Naive thymus-derived CD8-positive, alpha-beta T cell (primary cell): ENCODE measurements at regions not wholly inside any gene's neighbourhood (a gene's known extent, or its start where the extent isn't known, plus 50 kb on each side); places are given as distances from the start of the nearest gene placed in this dataset.
"Not testable (repeated sequence)": the region's sequence is repeated elsewhere in the genome, so short reads cannot be mapped to it uniquely, and the experiment has no call there.

ENCODE experiments used
- ATAC-seq, 2 donors: fragments of 150-1000 bp; cut with Tn5 transposase in 1 of 2; sonication (Bioruptor Pico), chemical (Tn5 transposase) in 1 of 2; 1 replicate in 1 of 2; 2 replicates in 1 of 2; pipeline ENCODE4 v1.10.0; 2021; ENCODE audit warnings: mild to moderate bottlenecking in 2 of 2, moderate library complexity in 2 of 2
- POLR2A ChIA-PET: fragments of 350-600 bp; sonication (Branson Sonifier 250); formaldehyde crosslinking; loops from one replicate; lab custom pipeline; 2021; ENCODE audit warnings: antibody characterized with exemption; lab: Charles Lee
- DNase-seq, 10 donors: peaks; one replicate each; pipeline versions ENCODE4 v3.0.0 to v3.0.0-alpha.2; 2020 to 2022
- H3K27ac Mint-ChIP-seq, 10 donors: one replicate each; pipeline ENCODE4 v1.8.0; 2020 to 2022; ENCODE audit warnings: mild to moderate bottlenecking in 10 of 10, mixed read lengths in 10 of 10, moderate library complexity in 4 of 10, inconsistent platforms in 1 of 10
- H3K27me3 Mint-ChIP-seq, 5 donors: one replicate each; pipeline ENCODE4 v1.8.0; 2021 to 2022; ENCODE audit warnings: mixed read lengths in 5 of 5
- H3K36me3 Mint-ChIP-seq, 3 donors: one replicate each; pipeline ENCODE4 v1.8.0; 2020 to 2022; ENCODE audit warnings: mixed read lengths in 3 of 3, mild to moderate bottlenecking in 2 of 3, inconsistent platforms in 1 of 3
- H3K4me1 Mint-ChIP-seq, 4 donors: one replicate each; pipeline ENCODE4 v1.8.0; 2021 to 2022; ENCODE audit warnings: mixed read lengths in 4 of 4
- H3K4me3 Mint-ChIP-seq, 10 donors: one replicate each; pipeline ENCODE4 v1.8.0; 2020 to 2022; ENCODE audit warnings: mild to moderate bottlenecking in 10 of 10, mixed read lengths in 10 of 10, moderate library complexity in 6 of 10, inconsistent platforms in 1 of 10
- H3K9me3 Mint-ChIP-seq, 9 donors: one replicate each; pipeline ENCODE4 v1.8.0; 2020 to 2022; ENCODE audit warnings: mixed read lengths in 9 of 9, mild to moderate bottlenecking in 3 of 9, inconsistent platforms in 1 of 9, moderate library complexity in 1 of 9

- POLR2A ChIA-PET, result no interaction called here
- Mint-ChIP-seq H3K27ac (no peak overlapping the region), H3K4me3 (no peak overlapping the region), H3K36me3 (no peaks in the 10 kb centered on the region), H3K9me3 (peaks cover 0 to 5% (median 0%) of the 10 kb centered on the region in 9 donors), H3K4me1 (no peaks in the 10 kb centered on the region), H3K27me3 (no peaks in the 10 kb centered on the region)
- ATAC-seq (no peak), DNase-seq (no peak)
Measured at GRCh38 chr2:192535956-192536921, 341.5 kb upstream of the TMEFF2 start.

GRCh38 chr2:192534072-192534471 is 339.3 kb upstream of the TMEFF2 start:
- DNase-seq, result no peak
- no peak overlapping the region for H3K4me3 Mint-ChIP-seq
- H3K27me3 Mint-ChIP-seq, result no peaks in the 10 kb centered on the region
- H3K36me3 Mint-ChIP-seq, result no peaks in the 10 kb centered on the region
- POLR2A ChIA-PET, result no interaction called here
- no peak for ATAC-seq
- H3K27ac Mint-ChIP-seq, result no peak overlapping the region
- peaks cover 0 to 13% (median 4%) of the 10 kb centered on the region in 9 donors for H3K9me3 Mint-ChIP-seq
- no peaks in the 10 kb centered on the region for H3K4me1 Mint-ChIP-seq

DNA sequence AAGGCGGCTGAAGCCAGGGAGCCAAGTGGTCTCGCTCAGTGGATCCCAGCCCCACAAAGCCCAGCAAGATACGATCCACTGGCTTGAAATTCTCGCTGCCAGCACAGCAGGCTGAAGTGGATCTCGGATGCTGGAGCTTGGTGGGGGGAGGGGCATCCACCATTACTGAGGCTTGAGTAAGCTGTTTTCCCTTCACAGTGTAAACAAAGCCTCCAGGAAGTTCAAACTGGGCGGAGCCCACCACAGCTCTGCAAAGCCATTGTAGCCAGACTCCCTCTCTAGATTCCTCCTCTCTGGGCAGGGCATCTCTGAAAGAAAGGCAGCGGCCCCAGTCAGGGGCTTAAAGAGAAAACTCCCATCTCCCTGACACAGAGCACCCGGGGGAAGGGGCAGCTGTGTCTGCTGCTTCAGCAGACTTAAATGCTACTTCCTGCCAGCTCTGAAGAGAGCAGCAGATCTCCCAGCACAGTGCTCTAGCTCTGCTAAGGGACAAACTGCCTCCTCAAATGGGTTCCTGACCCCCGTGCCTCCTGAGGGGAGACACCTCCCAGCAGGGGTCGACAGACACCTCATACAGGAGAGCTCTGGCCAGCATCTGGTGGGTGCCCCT is 330.0 kb upstream of the TMEFF2 start:
- H3K27me3 Mint-ChIP-seq, POLR2A ChIA-PET: not testable (repeated sequence)

DNA sequence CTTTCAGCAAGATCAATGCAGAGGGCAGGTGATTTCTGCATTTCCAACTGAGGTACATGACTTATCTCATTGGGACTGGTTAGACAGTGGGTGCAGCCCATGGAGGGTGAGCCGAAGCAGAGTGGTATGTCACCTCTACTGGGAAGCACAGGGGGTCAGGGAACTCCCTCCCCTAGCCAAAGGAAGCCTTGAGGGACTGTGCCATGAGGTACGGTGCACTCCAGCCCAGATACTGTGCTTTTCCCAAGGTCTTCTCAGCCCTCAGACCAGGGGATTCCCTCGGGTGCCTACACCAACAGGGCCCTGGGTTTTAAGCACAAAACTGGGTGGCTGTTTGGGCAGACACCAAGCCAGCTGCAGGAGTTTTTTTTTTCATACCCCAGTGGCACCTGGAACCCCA is 329.5 kb upstream of the TMEFF2 start:
- ATAC-seq, H3K27ac Mint-ChIP-seq: not testable (repeated sequence)
- H3K9me3 Mint-ChIP-seq, result peaks cover 2 to 25% (median 11%) of the 10 kb centered on the region in 9 donors

More for the DNA sequence above, 330.0 kb upstream of the TMEFF2 start:
- DNase-seq, H3K27ac Mint-ChIP-seq, H3K36me3 Mint-ChIP-seq, ATAC-seq, H3K4me1 Mint-ChIP-seq, H3K4me3 Mint-ChIP-seq: not testable (repeated sequence)
- peaks cover 5 to 25% (median 11%) of the 10 kb centered on the region in 9 donors for H3K9me3 Mint-ChIP-seq

GRCh38 chr2:192515937-192516336 is 321.2 kb upstream of the TMEFF2 start:
- Mint-ChIP-seq H3K27ac (no peak overlapping the region), H3K4me1 (no peaks in the 10 kb centered on the region), H3K36me3 (no peaks in the 10 kb centered on the region), H3K4me3 (no peak overlapping the region), H3K9me3 (peaks cover 0 to 7% (median 0%) of the 10 kb centered on the region in 9 donors), H3K27me3 (no peaks in the 10 kb centered on the region)
- DNase-seq, result no peak
- ATAC-seq, result no peak
- POLR2A ChIA-PET, result no interaction called here

More for the DNA sequence above, 329.5 kb upstream of the TMEFF2 start:
- H3K27me3 Mint-ChIP-seq, DNase-seq, POLR2A ChIA-PET, H3K36me3 Mint-ChIP-seq, H3K4me1 Mint-ChIP-seq, H3K4me3 Mint-ChIP-seq: not testable (repeated sequence)

- H3K27me3 Mint-ChIP-seq, result no peaks in the 10 kb centered on the region
- no peak overlapping the region for H3K27ac Mint-ChIP-seq
- no peak overlapping the region for H3K4me3 Mint-ChIP-seq
- no peaks in the 10 kb centered on the region for H3K4me1 Mint-ChIP-seq
- POLR2A ChIA-PET, result no interaction called here
- no peak for DNase-seq
- no peak for ATAC-seq
- H3K36me3 Mint-ChIP-seq, result no peaks in the 10 kb centered on the region
- H3K9me3 Mint-ChIP-seq, result peaks cover 0 to 11% (median 0%) of the 10 kb centered on the region in 9 donors
Measured at GRCh38 chr2:192513575-192513974, 318.8 kb upstream of the TMEFF2 start.

DNA sequence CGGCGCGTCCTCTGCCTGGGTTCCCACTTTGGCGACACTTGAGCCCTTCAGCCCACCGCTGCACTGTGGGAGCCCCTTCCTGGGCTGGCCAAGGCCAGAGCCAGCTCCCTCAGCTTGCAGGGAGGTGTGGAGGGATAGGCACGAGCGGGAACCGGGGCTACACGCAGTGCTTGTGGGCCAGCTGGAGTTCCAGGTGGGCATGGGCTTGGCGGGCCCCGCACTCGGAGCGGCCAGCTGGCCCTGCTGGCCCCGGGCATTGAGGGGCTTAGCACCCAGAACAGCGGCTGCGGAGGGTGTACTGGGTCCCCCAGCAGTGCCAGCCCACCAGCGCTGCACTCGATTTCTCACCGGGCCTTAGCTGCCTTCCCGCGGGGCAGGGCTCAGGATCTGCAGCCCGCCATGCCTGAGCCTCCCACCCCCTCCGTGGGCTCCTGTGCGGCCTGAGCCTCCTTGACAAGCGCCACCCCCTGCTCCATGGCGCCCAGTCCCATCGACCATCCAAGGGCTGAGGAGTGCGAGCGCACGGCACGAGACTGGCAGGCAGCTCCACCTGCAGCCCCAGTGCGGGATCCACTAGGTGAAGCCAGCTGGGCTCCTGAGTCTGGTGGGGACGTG is 313.2 kb upstream of the TMEFF2 start:
- POLR2A ChIA-PET, H3K4me1 Mint-ChIP-seq, H3K4me3 Mint-ChIP-seq, ATAC-seq, H3K27ac Mint-ChIP-seq, DNase-seq, H3K36me3 Mint-ChIP-seq: not testable (repeated sequence)
- Mint-ChIP-seq H3K9me3 (peaks cover 0 to 14% (median 0%) of the 10 kb centered on the region in 9 donors), H3K27me3 (peaks cover 0 to 13% (median 2%) of the 10 kb centered on the region in 5 donors)

DNA sequence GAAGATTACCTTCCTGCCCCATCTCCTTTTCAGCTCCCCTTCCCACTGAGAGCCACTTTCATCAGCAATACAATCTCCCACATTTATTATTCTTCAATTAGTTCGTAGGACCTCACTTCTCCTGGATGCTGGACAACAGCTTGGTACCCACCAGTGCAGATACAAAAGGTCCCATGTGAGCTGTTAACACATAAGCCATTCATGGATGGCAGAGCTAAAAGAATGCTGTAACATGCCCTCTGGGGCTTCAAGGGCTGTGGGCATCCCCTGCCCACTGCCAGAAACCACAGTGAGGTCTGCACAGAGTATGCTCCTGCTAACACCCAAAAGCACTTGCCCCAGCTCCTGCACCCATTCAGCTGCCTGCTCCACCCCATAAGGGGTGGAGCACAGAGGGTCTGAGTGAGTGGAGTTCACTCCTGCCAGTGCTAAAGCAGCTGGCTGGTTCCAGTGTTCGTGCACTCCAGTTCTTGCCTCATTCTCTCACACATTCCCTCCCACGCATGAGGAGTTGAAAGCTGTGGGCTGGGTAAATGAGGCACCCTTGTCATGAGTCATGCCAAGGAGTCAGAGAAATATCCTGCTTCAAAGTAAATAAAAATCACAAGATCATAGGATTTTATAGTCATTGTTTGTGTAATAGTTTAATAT is 305.9 kb upstream of the TMEFF2 start:
- Mint-ChIP-seq H3K4me3 (no peak overlapping the region), H3K27me3 (no peaks in the 10 kb centered on the region), H3K9me3 (peaks cover 0 to 13% (median 0%) of the 10 kb centered on the region in 9 donors), H3K27ac (no peak overlapping the region), H3K4me1 (no peaks in the 10 kb centered on the region), H3K36me3 (no peaks in the 10 kb centered on the region)
- ATAC-seq (no peak), DNase-seq (no peak)
- POLR2A ChIA-PET, result no interaction called here

GRCh38 chr2:192499476-192499875 is 304.7 kb upstream of the TMEFF2 start:
- no peaks in the 10 kb centered on the region for H3K27me3 Mint-ChIP-seq
- POLR2A ChIA-PET, result no interaction called here
- ATAC-seq (no peak), DNase-seq (no peak)
- H3K4me1 Mint-ChIP-seq, result no peaks in the 10 kb centered on the region
- no peak overlapping the region for H3K4me3 Mint-ChIP-seq
- H3K36me3 Mint-ChIP-seq, result no peaks in the 10 kb centered on the region
- H3K9me3 Mint-ChIP-seq, result peaks cover 0 to 13% (median 0%) of the 10 kb centered on the region in 9 donors
- no peak overlapping the region for H3K27ac Mint-ChIP-seq

DNA sequence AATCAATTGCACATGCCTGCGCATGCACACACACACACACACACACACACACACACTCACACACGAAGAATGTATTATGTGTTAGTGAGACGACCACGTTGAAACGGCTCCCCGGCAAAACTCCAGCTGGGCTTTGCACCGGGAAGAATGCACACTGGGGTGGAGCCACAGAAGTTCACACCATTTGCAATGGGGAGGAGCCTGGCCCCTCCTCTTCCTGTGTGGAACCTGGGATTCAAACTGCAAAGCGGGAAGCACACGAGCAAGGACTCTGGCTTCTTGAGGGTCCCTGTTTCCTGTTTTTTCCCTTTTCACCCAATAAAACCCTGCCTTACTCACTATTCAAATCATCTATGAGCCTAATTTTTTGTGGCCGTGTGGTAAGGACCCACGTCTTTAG is 304.0 kb upstream of the TMEFF2 start:
- H3K36me3 Mint-ChIP-seq, result no peaks in the 10 kb centered on the region
- ATAC-seq (no peak), DNase-seq (no peak)
- H3K9me3 Mint-ChIP-seq, result peaks cover 0 to 13% (median 0%) of the 10 kb centered on the region in 9 donors
- H3K27ac Mint-ChIP-seq, result no peak overlapping the region
- POLR2A ChIA-PET, result no interaction called here
- no peaks in the 10 kb centered on the region for H3K4me1 Mint-ChIP-seq
- no peaks in the 10 kb centered on the region for H3K27me3 Mint-ChIP-seq
- no peak overlapping the region for H3K4me3 Mint-ChIP-seq

- DNase-seq, H3K4me3 Mint-ChIP-seq: not testable (repeated sequence)
- peaks cover 0 to 23% (median 5%) of the 10 kb centered on the region in 9 donors for H3K9me3 Mint-ChIP-seq
Measured at GRCh38 chr2:192488158-192488557, 293.4 kb upstream of the TMEFF2 start.

DNA sequence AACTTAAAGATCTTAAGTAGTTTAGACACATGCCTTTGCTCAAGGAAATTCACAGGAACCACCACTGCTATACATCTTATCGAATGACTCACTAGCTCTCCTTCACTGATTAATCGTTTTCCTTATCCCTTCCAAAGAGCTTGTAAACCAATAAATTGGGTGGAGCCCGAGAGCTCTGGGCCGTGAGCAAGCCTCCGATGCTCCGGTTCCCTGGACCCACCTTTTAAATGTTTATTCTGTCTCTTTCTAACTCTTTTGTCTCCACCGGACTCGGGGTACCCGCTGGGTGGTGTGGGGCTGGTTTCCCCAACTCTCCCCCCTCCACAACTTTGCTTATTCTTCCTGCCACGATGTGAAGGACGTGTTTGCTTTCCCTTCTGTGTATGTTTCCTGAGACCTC is 292.9 kb upstream of the TMEFF2 start:
- DNase-seq, result no peak
- Mint-ChIP-seq H3K36me3 (no peaks in the 10 kb centered on the region), H3K27me3 (peaks cover 0 to 9% (median 0%) of the 10 kb centered on the region in 5 donors), H3K27ac (no peak overlapping the region), H3K4me1 (no peaks in the 10 kb centered on the region), H3K9me3 (peaks cover 0 to 23% (median 5%) of the 10 kb centered on the region in 9 donors), H3K4me3 (no peak overlapping the region)
- POLR2A ChIA-PET, result no interaction called here
- no peak for ATAC-seq

More at GRCh38 chr2:192488158-192488557, 293.4 kb upstream of the TMEFF2 start:
- POLR2A ChIA-PET, H3K36me3 Mint-ChIP-seq, H3K27ac Mint-ChIP-seq, H3K4me1 Mint-ChIP-seq, H3K27me3 Mint-ChIP-seq, ATAC-seq: not testable (repeated sequence)
